Activated CD8-positive, alpha-beta T cell treated with anti-CD3 and anti-CD28 coated beads for 36 hours (primary cell): ENCODE measurements at regions not wholly inside any gene's neighbourhood (a gene's known extent, or its start where the extent isn't known, plus 50 kb on each side); places are given as distances from the start of the nearest gene placed in this dataset.

Source experiments
- ATAC-seq: fragments of 200-7000 bp; cut with Tn5 transposase; one replicate; pipeline ENCODE4 v1.10.0; 2021; ENCODE audit warnings: mild to moderate bottlenecking, moderate library complexity
- CTCF ChIA-PET: fragments of 350-600 bp; sonication (Branson Sonifier 250); formaldehyde crosslinking; loops from one replicate; lab custom pipeline; 2021; ENCODE audit warnings: antibody characterized with exemption; lab: Charles Lee
- POLR2A ChIA-PET: fragments of 350-600 bp; sonication (Branson Sonifier 250); formaldehyde crosslinking; loops from one replicate; lab custom pipeline; 2021; ENCODE audit warnings: antibody characterized with exemption; lab: Charles Lee
- DNase-seq: peaks from one replicate; pipeline ENCODE4 v3.0.0-alpha.2; 2020
- H3K27ac Mint-ChIP-seq: one replicate; pipeline ENCODE4 v1.8.0; 2021; ENCODE audit warnings: mild to moderate bottlenecking, mixed read lengths
- H3K27me3 Mint-ChIP-seq: one replicate; pipeline ENCODE4 v1.8.0; 2021; ENCODE audit warnings: mixed read lengths
- H3K36me3 Mint-ChIP-seq: one replicate; pipeline ENCODE4 v1.8.0; 2021; ENCODE audit warnings: low read depth, mixed read lengths
- H3K4me1 Mint-ChIP-seq: one replicate; pipeline ENCODE4 v1.8.0; 2021; ENCODE audit warnings: low read depth, mixed read lengths
- H3K4me3 Mint-ChIP-seq: one replicate; pipeline ENCODE4 v1.8.0; 2021; ENCODE audit warnings: mild to moderate bottlenecking, moderate library complexity, mixed read lengths
- H3K9me3 Mint-ChIP-seq: one replicate; pipeline ENCODE4 v1.8.0; 2021; ENCODE audit warnings: mixed read lengths
- intact Hi-C: fragments of 100-400 bp; cut with micrococcal nuclease; formaldehyde crosslinking; loops from one replicate; pipeline ENCODE4 v1.10.0; 2022
- TF ChIP-seq, protein P1 (sequence below): fragments of 200-600 bp; IDR thresholded peaks from one replicate; pipeline ENCODE4 v1.8.0; 2022; ENCODE audit warnings: antibody characterized with exemption, mild to moderate bottlenecking

DNA sequence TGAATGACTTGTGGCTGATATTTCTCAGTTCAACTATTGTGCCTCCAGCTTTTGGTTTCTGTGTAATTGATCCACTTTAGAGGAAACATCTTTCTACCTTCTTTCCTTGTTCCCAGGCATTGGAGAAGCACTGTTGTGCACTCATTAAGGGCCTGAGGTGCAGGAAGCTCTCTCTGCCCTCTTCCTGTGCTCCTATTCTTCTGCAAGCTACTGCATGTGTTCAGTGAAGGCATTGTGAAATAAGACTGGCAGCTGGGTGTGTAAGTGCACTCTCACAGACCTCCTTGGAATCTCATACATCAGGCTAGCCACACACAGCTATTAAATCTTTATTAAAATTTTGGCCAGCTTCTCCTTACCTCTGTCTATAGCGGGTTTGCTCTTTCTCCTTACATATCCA lies 177.8 kb downstream of the OGFRL1 start:
- CTCF ChIA-PET, result interaction anchor here (1.0 kb wide), 1 partner anchor 10 kb away, joined by 4 read pairs; no protein-coding TSS in a partner anchor

DNA sequence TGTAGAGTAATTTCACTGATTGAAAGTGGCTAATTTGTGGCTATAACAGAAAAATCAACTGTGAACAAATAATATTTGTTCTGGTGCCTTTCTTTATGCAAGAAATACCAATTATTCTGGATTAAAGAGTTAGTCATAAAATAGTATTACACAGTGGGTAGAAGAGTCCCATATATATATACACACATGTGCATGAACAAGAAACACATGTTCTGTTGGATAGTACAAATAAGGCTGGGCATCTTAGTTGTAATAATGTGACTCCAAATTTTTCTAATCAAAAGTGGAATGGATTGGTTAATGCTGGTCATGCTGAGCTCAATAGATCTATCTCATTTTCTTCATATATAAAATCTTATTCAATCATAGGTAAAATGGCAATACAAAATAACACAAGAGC lies 179.4 kb downstream of the OGFRL1 start:
- POLR2A ChIA-PET, result no interaction called here
- CTCF ChIA-PET, result interaction anchor here (1.1 kb wide), 1 partner anchor 17 kb away, joined by 3 read pairs; no protein-coding TSS in a partner anchor
- Mint-ChIP-seq H3K4me3 (no peak overlapping the region), H3K27me3 (peaks cover 2% of the 10 kb centered on the region), H3K27ac (no peak overlapping the region), H3K36me3 (no peaks in the 10 kb centered on the region), H3K9me3 (peaks cover 4% of the 10 kb centered on the region), H3K4me1 (no peaks in the 10 kb centered on the region)
- no peak for DNase-seq
- intact Hi-C loops, result no loop called here
- TF ChIP-seq, protein P1, sequence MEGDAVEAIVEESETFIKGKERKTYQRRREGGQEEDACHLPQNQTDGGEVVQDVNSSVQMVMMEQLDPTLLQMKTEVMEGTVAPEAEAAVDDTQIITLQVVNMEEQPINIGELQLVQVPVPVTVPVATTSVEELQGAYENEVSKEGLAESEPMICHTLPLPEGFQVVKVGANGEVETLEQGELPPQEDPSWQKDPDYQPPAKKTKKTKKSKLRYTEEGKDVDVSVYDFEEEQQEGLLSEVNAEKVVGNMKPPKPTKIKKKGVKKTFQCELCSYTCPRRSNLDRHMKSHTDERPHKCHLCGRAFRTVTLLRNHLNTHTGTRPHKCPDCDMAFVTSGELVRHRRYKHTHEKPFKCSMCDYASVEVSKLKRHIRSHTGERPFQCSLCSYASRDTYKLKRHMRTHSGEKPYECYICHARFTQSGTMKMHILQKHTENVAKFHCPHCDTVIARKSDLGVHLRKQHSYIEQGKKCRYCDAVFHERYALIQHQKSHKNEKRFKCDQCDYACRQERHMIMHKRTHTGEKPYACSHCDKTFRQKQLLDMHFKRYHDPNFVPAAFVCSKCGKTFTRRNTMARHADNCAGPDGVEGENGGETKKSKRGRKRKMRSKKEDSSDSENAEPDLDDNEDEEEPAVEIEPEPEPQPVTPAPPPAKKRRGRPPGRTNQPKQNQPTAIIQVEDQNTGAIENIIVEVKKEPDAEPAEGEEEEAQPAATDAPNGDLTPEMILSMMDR, result no peak
- no peak for ATAC-seq

More for the DNA sequence above, 177.8 kb downstream of the OGFRL1 start:
- DNase-seq (no peak), ATAC-seq (no peak)
- POLR2A ChIA-PET, result no interaction called here
- Mint-ChIP-seq H3K36me3 (no peaks in the 10 kb centered on the region), H3K4me3 (no peak overlapping the region), H3K4me1 (no peaks in the 10 kb centered on the region), H3K9me3 (peaks cover 4% of the 10 kb centered on the region), H3K27me3 (peaks cover 2% of the 10 kb centered on the region), H3K27ac (no peak overlapping the region)
- intact Hi-C loops, result no loop called here
- TF ChIP-seq, protein P1, result no peak

DNA sequence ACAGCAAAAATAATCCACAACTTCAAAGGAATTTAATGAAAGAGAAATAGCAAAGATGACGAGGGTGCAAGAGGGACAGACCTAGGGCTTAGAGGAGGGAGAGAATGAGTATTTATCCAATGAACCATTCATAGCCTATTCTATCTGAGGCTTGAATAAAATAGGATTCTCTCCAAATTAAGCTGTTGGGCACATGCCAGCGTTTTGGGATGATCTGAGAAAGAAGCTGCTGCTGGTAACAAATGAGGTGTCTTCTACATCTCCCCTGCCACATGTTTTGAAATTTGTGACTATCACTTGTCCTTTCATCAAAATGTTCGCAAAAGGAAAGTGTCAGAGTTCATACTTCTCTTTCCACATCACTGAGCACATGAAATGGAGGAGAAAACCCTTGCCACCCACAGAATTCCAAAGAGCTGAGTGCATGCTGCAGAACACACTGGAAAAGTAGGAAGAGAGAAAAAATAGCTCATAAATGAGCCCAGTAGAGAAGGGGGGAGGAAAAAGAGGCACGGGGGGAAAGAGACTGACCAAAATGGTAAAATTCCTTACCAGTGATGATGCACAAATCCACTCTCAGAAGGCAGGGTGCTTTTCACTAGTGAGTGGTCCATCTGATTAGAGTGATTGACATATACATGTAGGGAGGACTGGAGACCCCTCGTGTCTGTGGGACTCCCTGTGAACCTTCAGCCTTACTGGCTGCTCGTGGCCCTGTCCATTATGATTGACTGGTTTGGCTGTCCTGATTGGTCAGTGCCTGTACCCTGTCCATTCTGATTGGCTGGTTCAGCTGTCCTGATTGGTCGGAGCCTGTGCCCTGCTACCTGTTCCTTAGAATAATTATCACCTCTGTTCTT lies 180.5 kb downstream of the OGFRL1 start:
- Mint-ChIP-seq H3K27ac (no peak overlapping the region), H3K36me3 (no peaks in the 10 kb centered on the region)

DNA sequence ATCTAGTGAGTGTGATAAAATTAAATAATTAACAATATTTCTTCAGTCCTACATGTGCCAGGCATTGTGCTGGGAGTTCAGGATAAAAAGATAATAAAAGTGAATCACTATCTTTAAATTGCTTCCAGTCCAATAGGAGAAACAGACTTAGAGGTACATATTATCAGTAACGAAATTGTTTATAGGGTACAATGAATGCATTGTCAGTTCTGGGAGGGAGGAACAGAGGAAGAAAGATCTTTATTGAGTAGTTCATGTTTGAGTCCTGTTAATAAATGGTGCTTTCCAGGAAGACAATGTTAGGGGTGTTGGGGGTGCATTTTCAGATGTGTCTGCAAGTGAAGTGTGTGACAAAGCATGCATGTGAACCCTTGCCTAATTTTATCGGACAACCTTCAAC lies 183.1 kb downstream of the OGFRL1 start:
- Mint-ChIP-seq H3K36me3 (no peaks in the 10 kb centered on the region), H3K4me1 (no peaks in the 10 kb centered on the region), H3K27ac (no peak overlapping the region), H3K4me3 (no peak overlapping the region), H3K27me3 (peaks cover 4% of the 10 kb centered on the region), H3K9me3 (no peaks in the 10 kb centered on the region)
- no peak for ATAC-seq
- intact Hi-C loops, result no loop called here
- no peak for DNase-seq
- ChIA-PET CTCF (no interaction called here), POLR2A (no interaction called here)
- TF ChIP-seq, protein P1, result no peak

More for the DNA sequence above, 180.5 kb downstream of the OGFRL1 start:
- no peaks in the 10 kb centered on the region for H3K4me1 Mint-ChIP-seq
- peaks cover 4% of the 10 kb centered on the region for H3K27me3 Mint-ChIP-seq
- ATAC-seq (no peak), DNase-seq (no peak)
- CTCF ChIA-PET, result interaction anchor here (1.1 kb wide), 1 partner anchor 18 kb away, joined by 3 read pairs; no protein-coding TSS in a partner anchor
- intact Hi-C loops, result no loop called here
- TF ChIP-seq, protein P1, result no peak
- peaks cover 4% of the 10 kb centered on the region for H3K9me3 Mint-ChIP-seq
- POLR2A ChIA-PET, result no interaction called here
- H3K4me3 Mint-ChIP-seq, result no peak overlapping the region

DNA sequence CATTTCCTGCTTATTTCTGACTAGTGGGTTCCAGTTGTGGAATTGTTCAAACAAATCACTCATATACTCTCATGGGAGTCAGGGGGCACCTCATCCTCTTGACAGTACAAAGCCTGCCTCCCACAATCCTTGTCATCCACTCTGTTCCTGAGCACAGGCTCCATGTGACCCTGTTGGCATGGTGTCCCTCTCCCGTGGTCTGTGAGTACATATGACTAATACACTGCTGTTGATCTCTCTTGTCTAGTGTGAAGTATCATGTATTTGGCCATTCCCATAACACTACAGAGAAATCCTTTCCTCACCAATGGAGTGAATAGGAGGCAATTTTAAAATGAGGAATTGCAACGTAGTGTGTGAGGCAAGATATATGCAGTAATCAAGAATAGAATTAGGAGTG lies 185.3 kb downstream of the OGFRL1 start:
- no peak overlapping the region for H3K27ac Mint-ChIP-seq
- no peak overlapping the region for H3K4me3 Mint-ChIP-seq
- no peaks in the 10 kb centered on the region for H3K4me1 Mint-ChIP-seq
- ChIA-PET CTCF (no interaction called here), POLR2A (no interaction called here)
- TF ChIP-seq, protein P1, result no peak
- intact Hi-C loops, result no loop called here
- no peak for ATAC-seq
- H3K9me3 Mint-ChIP-seq, result no peaks in the 10 kb centered on the region
- H3K36me3 Mint-ChIP-seq, result no peaks in the 10 kb centered on the region
- DNase-seq, result no peak
- H3K27me3 Mint-ChIP-seq, result peaks cover 4% of the 10 kb centered on the region
